ENCODE measurements at regions not wholly inside any gene's neighbourhood (a gene's known extent, or its start where the extent isn't known, plus 50 kb on each side); places are given as distances from the start of the nearest gene placed in this dataset.

DNA sequence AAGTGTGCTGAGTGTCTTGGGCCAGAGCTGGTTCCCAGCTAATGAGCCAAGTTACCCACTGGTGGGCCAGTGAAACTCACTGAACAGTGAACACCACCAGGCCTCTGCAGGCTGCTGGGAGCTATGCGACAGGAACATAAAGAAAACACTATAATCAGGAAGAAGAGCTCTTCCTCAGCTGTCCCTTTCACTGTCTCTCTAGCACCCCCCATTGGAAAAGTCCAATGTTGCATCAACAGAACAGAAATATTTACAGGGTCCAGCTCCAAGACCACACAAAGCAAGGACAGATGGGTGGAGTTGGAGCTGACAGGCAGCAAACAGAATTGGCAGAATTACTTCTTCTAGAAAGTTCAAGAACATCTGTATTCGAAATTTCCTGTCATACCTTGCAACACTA lies 903.6 kb upstream of the TMEM132C start:
- Histone ChIP-seq H3K4me3 (ENCODE audit: low read depth, low read length) (no peak overlapping the region), H3K27me3 (ENCODE audit: insufficient read depth, low read depth, severe bottlenecking) (no peaks in the 10 kb centered on the region), H3K27ac (no peak overlapping the region), H3K9me3 (ENCODE audit: severe bottlenecking) (no peaks in the 10 kb centered on the region), H3K36me3 (no peaks in the 10 kb centered on the region)
- TF ChIP-seq, protein P1, sequence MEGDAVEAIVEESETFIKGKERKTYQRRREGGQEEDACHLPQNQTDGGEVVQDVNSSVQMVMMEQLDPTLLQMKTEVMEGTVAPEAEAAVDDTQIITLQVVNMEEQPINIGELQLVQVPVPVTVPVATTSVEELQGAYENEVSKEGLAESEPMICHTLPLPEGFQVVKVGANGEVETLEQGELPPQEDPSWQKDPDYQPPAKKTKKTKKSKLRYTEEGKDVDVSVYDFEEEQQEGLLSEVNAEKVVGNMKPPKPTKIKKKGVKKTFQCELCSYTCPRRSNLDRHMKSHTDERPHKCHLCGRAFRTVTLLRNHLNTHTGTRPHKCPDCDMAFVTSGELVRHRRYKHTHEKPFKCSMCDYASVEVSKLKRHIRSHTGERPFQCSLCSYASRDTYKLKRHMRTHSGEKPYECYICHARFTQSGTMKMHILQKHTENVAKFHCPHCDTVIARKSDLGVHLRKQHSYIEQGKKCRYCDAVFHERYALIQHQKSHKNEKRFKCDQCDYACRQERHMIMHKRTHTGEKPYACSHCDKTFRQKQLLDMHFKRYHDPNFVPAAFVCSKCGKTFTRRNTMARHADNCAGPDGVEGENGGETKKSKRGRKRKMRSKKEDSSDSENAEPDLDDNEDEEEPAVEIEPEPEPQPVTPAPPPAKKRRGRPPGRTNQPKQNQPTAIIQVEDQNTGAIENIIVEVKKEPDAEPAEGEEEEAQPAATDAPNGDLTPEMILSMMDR (IDR thresholded peaks at IDR 0.05; ENCODE audit: low read depth, low read length): peak; percentile 60
- DNase-seq: peak; percentile 36

DNA sequence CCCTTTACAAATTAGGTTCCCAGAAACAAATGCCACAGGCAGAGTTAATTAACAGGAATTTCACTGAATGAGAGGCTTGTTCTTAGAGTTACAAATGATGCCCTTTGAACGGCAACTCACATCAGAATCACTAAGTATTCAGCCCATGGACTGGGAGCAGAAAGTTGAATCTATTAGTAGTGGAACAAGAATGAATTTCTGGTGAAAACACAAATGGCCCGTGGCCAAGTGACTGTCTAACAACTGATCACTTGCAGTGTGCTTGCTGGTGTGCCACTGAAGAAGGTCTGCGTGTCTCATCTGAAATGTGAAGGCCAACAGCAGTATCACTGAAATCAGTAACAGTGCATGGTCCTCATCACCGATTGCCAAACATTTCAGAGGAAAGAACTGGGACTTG lies 893.4 kb upstream of the TMEM132C start:
- no peaks in the 10 kb centered on the region for H3K27me3 ChIP-seq (ENCODE audit: insufficient read depth, low read depth, severe bottlenecking)
- no peak for DNase-seq
- no peaks in the 10 kb centered on the region for H3K9me3 ChIP-seq (ENCODE audit: severe bottlenecking)
- H3K36me3 ChIP-seq: no peaks in the 10 kb centered on the region
- no peak overlapping the region for H3K4me3 ChIP-seq (ENCODE audit: low read depth, low read length)
- TF ChIP-seq, protein P1 (IDR thresholded peaks at IDR 0.05; ENCODE audit: low read depth, low read length): no peak
- H3K27ac ChIP-seq: no peak overlapping the region

DNA sequence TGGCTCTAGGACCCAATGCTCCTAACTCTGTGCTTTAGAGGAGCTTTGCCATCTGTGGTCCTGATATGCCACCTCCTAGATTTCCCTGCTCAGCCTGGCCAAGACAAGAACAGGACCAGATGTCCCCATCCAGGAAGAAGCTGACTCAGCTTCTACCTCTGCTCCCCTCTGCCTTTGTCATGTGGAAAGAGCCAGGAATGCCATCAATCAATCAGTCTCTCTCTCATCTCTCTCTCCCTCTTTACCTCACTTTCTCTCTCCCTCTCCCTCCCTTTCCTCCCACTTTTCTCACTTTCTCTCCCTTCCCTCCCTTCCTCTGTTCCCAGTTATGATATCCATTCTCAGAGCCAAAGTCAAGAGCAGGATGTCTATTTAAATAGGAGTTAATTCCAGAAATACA lies 892.5 kb upstream of the TMEM132C start:
- H3K27me3 ChIP-seq (ENCODE audit: insufficient read depth, low read depth, severe bottlenecking): no peaks in the 10 kb centered on the region
- DNase-seq: no peak
- no peaks in the 10 kb centered on the region for H3K9me3 ChIP-seq (ENCODE audit: severe bottlenecking)
- H3K4me3 ChIP-seq (ENCODE audit: low read depth, low read length): no peak overlapping the region
- H3K27ac ChIP-seq: no peak overlapping the region
- TF ChIP-seq, protein P1 (IDR thresholded peaks at IDR 0.05; ENCODE audit: low read depth, low read length): no peak
- no peaks in the 10 kb centered on the region for H3K36me3 ChIP-seq

DNA sequence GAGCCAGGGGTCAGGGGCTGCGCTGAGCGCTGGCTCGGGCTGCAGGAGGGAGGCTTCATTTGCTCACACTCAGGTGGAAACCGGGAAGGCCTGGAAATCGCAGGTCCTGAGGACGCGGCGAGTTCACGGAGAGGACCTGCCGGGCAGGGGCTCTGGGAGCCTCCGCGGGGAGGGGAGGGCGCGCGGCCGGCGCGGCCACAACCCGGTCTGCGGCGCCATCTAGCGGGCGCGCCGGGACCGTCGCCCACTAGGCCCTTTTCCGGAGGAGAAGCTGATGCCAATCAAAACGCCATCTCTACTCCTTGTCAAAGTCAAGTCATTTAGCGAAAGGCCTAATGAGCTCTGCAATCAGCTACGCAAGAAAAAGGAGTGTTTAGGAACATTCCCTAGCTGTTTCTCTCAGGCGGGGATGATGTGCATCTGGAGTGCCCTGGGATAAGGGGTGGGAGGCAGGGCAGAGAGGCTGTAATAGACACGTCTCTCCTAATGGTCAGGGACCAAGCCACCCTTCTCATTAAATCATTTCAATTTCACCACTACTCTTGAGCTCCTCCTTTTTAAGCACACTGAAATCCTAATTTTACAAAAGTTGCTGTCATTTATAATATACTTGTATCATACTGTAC lies 885.8 kb upstream of the TMEM132C start:
- TF ChIP-seq, protein P1 (IDR thresholded peaks at IDR 0.05; ENCODE audit: low read depth, low read length): peak; percentile 95
- H3K36me3 ChIP-seq: no peaks in the 10 kb centered on the region
- H3K9me3 ChIP-seq (ENCODE audit: severe bottlenecking): no peaks in the 10 kb centered on the region
- no peak overlapping the region for H3K4me3 ChIP-seq (ENCODE audit: low read depth, low read length)
- H3K27me3 ChIP-seq (ENCODE audit: insufficient read depth, low read depth, severe bottlenecking): peaks cover 3% of the 10 kb centered on the region
- H3K27ac ChIP-seq: no peak overlapping the region
- peak; percentile 75 for DNase-seq

DNA sequence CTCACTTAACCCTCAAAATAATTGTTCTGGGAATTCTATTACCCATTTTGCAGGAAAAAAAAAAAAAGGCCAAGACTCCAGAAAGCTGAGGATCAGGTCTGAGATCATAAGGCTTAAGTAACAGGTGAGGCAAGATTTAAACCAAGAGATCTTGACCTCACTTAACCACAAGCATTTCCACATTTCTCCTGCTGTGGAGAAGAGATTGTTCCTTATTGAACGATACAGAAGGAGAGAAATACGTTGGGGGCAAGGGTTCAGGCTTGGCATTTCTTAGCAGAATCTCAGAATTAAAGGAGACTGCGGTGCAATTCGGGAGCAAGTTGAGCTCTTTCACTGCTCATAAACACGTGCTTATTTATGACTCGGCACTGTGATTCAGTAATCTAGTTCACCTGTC lies 885.3 kb upstream of the TMEM132C start:
- H3K36me3 ChIP-seq: no peaks in the 10 kb centered on the region
- no peaks in the 10 kb centered on the region for H3K9me3 ChIP-seq (ENCODE audit: severe bottlenecking)
- no peak overlapping the region for H3K27ac ChIP-seq
- peaks cover 3% of the 10 kb centered on the region for H3K27me3 ChIP-seq (ENCODE audit: insufficient read depth, low read depth, severe bottlenecking)
- TF ChIP-seq, protein P1 (IDR thresholded peaks at IDR 0.05; ENCODE audit: low read depth, low read length): no peak
- H3K4me3 ChIP-seq (ENCODE audit: low read depth, low read length): no peak overlapping the region
- DNase-seq: no peak

DNA sequence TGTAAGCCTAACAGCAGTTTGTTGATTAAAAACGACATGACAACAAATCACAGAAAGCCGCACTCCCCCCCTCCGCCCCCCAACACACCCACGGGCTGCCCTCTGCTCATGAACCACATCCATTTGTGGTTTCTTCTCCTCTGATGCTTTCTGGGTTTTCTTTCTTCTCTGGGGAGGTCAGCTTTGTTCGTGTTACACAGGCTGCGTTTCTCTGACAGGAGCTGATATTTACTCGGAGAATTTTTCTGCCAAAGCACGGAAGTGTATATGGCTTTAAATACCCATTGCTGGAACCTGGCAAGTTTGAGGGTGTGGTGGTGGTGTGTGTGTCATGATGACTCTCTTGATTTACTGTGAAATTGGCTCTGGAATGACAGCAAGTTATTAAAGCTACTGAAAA lies 883.7 kb upstream of the TMEM132C start:
- no peak overlapping the region for H3K4me3 ChIP-seq (ENCODE audit: low read depth, low read length)
- TF ChIP-seq, protein P1 (IDR thresholded peaks at IDR 0.05; ENCODE audit: low read depth, low read length): no peak

More for the DNA sequence above, 883.7 kb upstream of the TMEM132C start:
- DNase-seq: no peak
- Histone ChIP-seq H3K27ac (no peak overlapping the region), H3K9me3 (ENCODE audit: severe bottlenecking) (no peaks in the 10 kb centered on the region), H3K36me3 (no peaks in the 10 kb centered on the region), H3K27me3 (ENCODE audit: insufficient read depth, low read depth, severe bottlenecking) (peaks cover 3% of the 10 kb centered on the region)
